ENCODE measurements at regions not wholly inside any gene's neighbourhood (a gene's known extent, or its start where the extent isn't known, plus 50 kb on each side); places are given as distances from the start of the nearest gene placed in this dataset.
"Not testable (repeated sequence)": the region's sequence is repeated elsewhere in the genome, so short reads cannot be mapped to it uniquely, and the experiment has no call there.

- Histone ChIP-seq H3K27me3 (ENCODE audit: control insufficient read depth in 4 of 4, insufficient read depth in 4 of 4, low read length in 3 of 4) (no peaks in the 10 kb centered on the region), H3K9ac (ENCODE audit: low read depth in 1 of 2, low read length in 2 of 2) (no peak overlapping the region), H3K4me1 (ENCODE audit: control insufficient read depth in 4 of 4, insufficient read depth in 4 of 4, low read length in 3 of 4) (no peaks in the 10 kb centered on the region), H3K9me3 (ENCODE audit: control insufficient read depth in 4 of 4, low read length in 3 of 4) (peaks cover 0 to 2% (median 0%) of the 10 kb centered on the region in 4 donors), H3K4me3 (ENCODE audit: low read depth in 1 of 3, low read length in 3 of 3) (no peak overlapping the region), H3K36me3 (ENCODE audit: control insufficient read depth in 4 of 4, insufficient read depth in 3 of 4, low read depth in 1 of 4, low read length in 3 of 4) (no peaks in the 10 kb centered on the region), H3K27ac (ENCODE audit: low read depth in 1 of 2, low read length in 2 of 2) (no peak overlapping the region)
- no peak for DNase-seq (ENCODE audit: low spot score)
- TF ChIP-seq CTCF (IDR thresholded peaks at IDR 0.05; ENCODE audit: low read depth, low read length, missing input control) (no peak), TAF1 (conservative IDR thresholded peaks at IDR 0.05) (no peak), FOXA2 (IDR thresholded peaks at IDR 0.05) (no peak), HNF4A (conservative IDR thresholded peaks at IDR 0.05) (no peak)
- WGBS: 95% methylated on average over 1 of the region's 1 CpG
Measured at GRCh38 chr22:25413620-25414019, 150.9 kb upstream of the GRK3 start.

- not testable (repeated sequence) for H3K36me3 ChIP-seq (ENCODE audit: control insufficient read depth in 4 of 4, insufficient read depth in 3 of 4, low read depth in 1 of 4, low read length in 3 of 4); H3K9ac ChIP-seq (ENCODE audit: low read depth in 1 of 2, low read length in 2 of 2); H3K4me3 ChIP-seq (ENCODE audit: low read depth in 1 of 3, low read length in 3 of 3); H3K9me3 ChIP-seq (ENCODE audit: control insufficient read depth in 4 of 4, low read length in 3 of 4); H3K27ac ChIP-seq (ENCODE audit: low read depth in 1 of 2, low read length in 2 of 2); H3K4me1 ChIP-seq (ENCODE audit: control insufficient read depth in 4 of 4, insufficient read depth in 4 of 4, low read length in 3 of 4); DNase-seq (ENCODE audit: low spot score); H3K27me3 ChIP-seq (ENCODE audit: control insufficient read depth in 4 of 4, insufficient read depth in 4 of 4, low read length in 3 of 4)
- WGBS: 84% methylated on average over 4 of the region's 4 CpGs
Measured at GRCh38 chr22:25415731-25416130, 148.7 kb upstream of the GRK3 start.

- DNase-seq (ENCODE audit: low spot score); H3K4me3 ChIP-seq (ENCODE audit: low read depth in 1 of 3, low read length in 3 of 3); H3K36me3 ChIP-seq (ENCODE audit: control insufficient read depth in 4 of 4, insufficient read depth in 3 of 4, low read depth in 1 of 4, low read length in 3 of 4); H3K9me3 ChIP-seq (ENCODE audit: control insufficient read depth in 4 of 4, low read length in 3 of 4); H3K27me3 ChIP-seq (ENCODE audit: control insufficient read depth in 4 of 4, insufficient read depth in 4 of 4, low read length in 3 of 4); H3K4me1 ChIP-seq (ENCODE audit: control insufficient read depth in 4 of 4, insufficient read depth in 4 of 4, low read length in 3 of 4); H3K9ac ChIP-seq (ENCODE audit: low read depth in 1 of 2, low read length in 2 of 2); H3K27ac ChIP-seq (ENCODE audit: low read depth in 1 of 2, low read length in 2 of 2): not testable (repeated sequence)
- 92% methylated on average over 2 of the region's 2 CpGs for WGBS
Measured at GRCh38 chr22:25417826-25418225, 146.6 kb upstream of the GRK3 start.

- peaks cover 0 to 8% (median 3%) of the 10 kb centered on the region in 4 donors for H3K27me3 ChIP-seq (ENCODE audit: control insufficient read depth in 4 of 4, insufficient read depth in 4 of 4, low read length in 3 of 4)
- peaks cover 7 to 9% (median 9%) of the 10 kb centered on the region in 4 donors for H3K4me1 ChIP-seq (ENCODE audit: control insufficient read depth in 4 of 4, insufficient read depth in 4 of 4, low read length in 3 of 4)
- H3K4me3 ChIP-seq (ENCODE audit: low read depth in 1 of 3, low read length in 3 of 3): no peak overlapping the region
- no peak for DNase-seq (ENCODE audit: low spot score)
- H3K27ac ChIP-seq (ENCODE audit: low read depth in 1 of 2, low read length in 2 of 2): no peak overlapping the region
- no peak overlapping the region for H3K9ac ChIP-seq (ENCODE audit: low read depth in 1 of 2, low read length in 2 of 2)
- H3K36me3 ChIP-seq (ENCODE audit: control insufficient read depth in 4 of 4, insufficient read depth in 3 of 4, low read depth in 1 of 4, low read length in 3 of 4): no peaks in the 10 kb centered on the region
- TF ChIP-seq JUND (IDR thresholded peaks at IDR 0.05): no peak
- 25% methylated on average over 25 of the region's 25 CpGs for WGBS
- no peaks in the 10 kb centered on the region for H3K9me3 ChIP-seq (ENCODE audit: control insufficient read depth in 4 of 4, low read length in 3 of 4)
Measured at GRCh38 chr22:25419247-25420113, 145.0 kb upstream of the GRK3 start.

GRCh38 chr22:25420114-25420441 lies 144.4 kb upstream of the GRK3 start:
- not testable (repeated sequence) for H3K36me3 ChIP-seq (ENCODE audit: control insufficient read depth in 4 of 4, insufficient read depth in 3 of 4, low read depth in 1 of 4, low read length in 3 of 4); H3K27me3 ChIP-seq (ENCODE audit: control insufficient read depth in 4 of 4, insufficient read depth in 4 of 4, low read length in 3 of 4); H3K4me3 ChIP-seq (ENCODE audit: low read depth in 1 of 3, low read length in 3 of 3); H3K27ac ChIP-seq (ENCODE audit: low read depth in 1 of 2, low read length in 2 of 2); H3K4me1 ChIP-seq (ENCODE audit: control insufficient read depth in 4 of 4, insufficient read depth in 4 of 4, low read length in 3 of 4); DNase-seq (ENCODE audit: low spot score); H3K9me3 ChIP-seq (ENCODE audit: control insufficient read depth in 4 of 4, low read length in 3 of 4); H3K9ac ChIP-seq (ENCODE audit: low read depth in 1 of 2, low read length in 2 of 2)
- 40% methylated on average over 6 of the region's 6 CpGs for WGBS
